T-helper 1 cell treated with Interleukin-12 subunit alpha and Interleukin-12 subunit beta and Interleukin-4 antibody, amounts not matched to agents 30 μg/mL and 1 μg/mL, for 36 hours (primary cell): ENCODE measurements at regions not wholly inside any gene's neighbourhood (a gene's known extent, or its start where the extent isn't known, plus 50 kb on each side); places are given as distances from the start of the nearest gene placed in this dataset.
"Not testable (repeated sequence)": the region's sequence is repeated elsewhere in the genome, so short reads cannot be mapped to it uniquely, and the experiment has no call there.

Experiments used
- H3K27ac Mint-ChIP-seq: one replicate; pipeline ENCODE4 v1.8.0; 2021; ENCODE audit warnings: mild to moderate bottlenecking, mixed read lengths
- H3K27me3 Mint-ChIP-seq: one replicate; pipeline ENCODE4 v1.8.0; 2021; ENCODE audit warnings: low read depth, mixed read lengths
- H3K36me3 Mint-ChIP-seq: one replicate; pipeline ENCODE4 v1.8.0; 2021; ENCODE audit warnings: low read depth, mixed read lengths
- H3K4me1 Mint-ChIP-seq: one replicate; pipeline ENCODE4 v1.8.0; 2021; ENCODE audit warnings: low read depth, mixed read lengths
- H3K4me3 Mint-ChIP-seq: one replicate; pipeline ENCODE4 v1.8.0; 2021; ENCODE audit warnings: mild to moderate bottlenecking, moderate library complexity, mixed read lengths
- H3K9me3 Mint-ChIP-seq: one replicate; pipeline ENCODE4 v1.8.0; 2021; ENCODE audit warnings: mixed read lengths

GRCh38 chr3:124354150-124354549, 362.2 kb upstream of the ROPN1 start:
- H3K36me3 Mint-ChIP-seq = no peaks in the 10 kb centered on the region
- no peaks in the 10 kb centered on the region for H3K4me1 Mint-ChIP-seq
- H3K9me3 Mint-ChIP-seq = no peaks in the 10 kb centered on the region
- no peak overlapping the region for H3K4me3 Mint-ChIP-seq
- H3K27me3 Mint-ChIP-seq = peaks cover 16% of the 10 kb centered on the region
- no peak overlapping the region for H3K27ac Mint-ChIP-seq

GRCh38 chr3:124358156-124358555, 366.2 kb upstream of the ROPN1 start:
- no peak overlapping the region for H3K4me3 Mint-ChIP-seq
- H3K36me3 Mint-ChIP-seq = no peaks in the 10 kb centered on the region
- no peaks in the 10 kb centered on the region for H3K4me1 Mint-ChIP-seq
- H3K27me3 Mint-ChIP-seq = peaks cover 16% of the 10 kb centered on the region
- H3K27ac Mint-ChIP-seq = no peak overlapping the region
- no peaks in the 10 kb centered on the region for H3K9me3 Mint-ChIP-seq

- H3K27ac Mint-ChIP-seq = no peak overlapping the region
- no peaks in the 10 kb centered on the region for H3K9me3 Mint-ChIP-seq
- H3K36me3 Mint-ChIP-seq = no peaks in the 10 kb centered on the region
- H3K4me3 Mint-ChIP-seq = no peak overlapping the region
- no peaks in the 10 kb centered on the region for H3K4me1 Mint-ChIP-seq
- H3K27me3 Mint-ChIP-seq = peaks cover 4% of the 10 kb centered on the region
Measured at GRCh38 chr3:124360155-124360554, 368.2 kb upstream of the ROPN1 start.

- no peaks in the 10 kb centered on the region for H3K9me3 Mint-ChIP-seq
- H3K27me3 Mint-ChIP-seq = peaks cover 4% of the 10 kb centered on the region
- H3K4me3 Mint-ChIP-seq = no peak overlapping the region
- no peak overlapping the region for H3K27ac Mint-ChIP-seq
- H3K36me3 Mint-ChIP-seq = no peaks in the 10 kb centered on the region
- H3K4me1 Mint-ChIP-seq = no peaks in the 10 kb centered on the region
Measured at GRCh38 chr3:124360563-124360962, 368.6 kb upstream of the ROPN1 start.

- no peak overlapping the region for H3K27ac Mint-ChIP-seq
- no peaks in the 10 kb centered on the region for H3K36me3 Mint-ChIP-seq
Measured at GRCh38 chr3:124361566-124361965, 368.7 kb upstream of the UMPS start.

GRCh38 chr3:124362455-124362854, 367.8 kb upstream of the UMPS start:
- Mint-ChIP-seq H3K9me3 (no peaks in the 10 kb centered on the region), H3K36me3 (no peaks in the 10 kb centered on the region), H3K27ac (no peak overlapping the region), H3K4me3 (no peak overlapping the region), H3K4me1 (no peaks in the 10 kb centered on the region), H3K27me3 (no peaks in the 10 kb centered on the region)

More at GRCh38 chr3:124361566-124361965, 368.7 kb upstream of the UMPS start:
- H3K9me3 Mint-ChIP-seq = no peaks in the 10 kb centered on the region
- no peak overlapping the region for H3K4me3 Mint-ChIP-seq
- no peaks in the 10 kb centered on the region for H3K27me3 Mint-ChIP-seq
- no peaks in the 10 kb centered on the region for H3K4me1 Mint-ChIP-seq

- Mint-ChIP-seq H3K27ac (no peak overlapping the region), H3K4me1 (no peaks in the 10 kb centered on the region), H3K9me3 (no peaks in the 10 kb centered on the region), H3K27me3 (no peaks in the 10 kb centered on the region), H3K36me3 (no peaks in the 10 kb centered on the region), H3K4me3 (no peak overlapping the region)
Measured at GRCh38 chr3:124363476-124363875, 366.8 kb upstream of the UMPS start.

GRCh38 chr3:124364317-124365020, 365.8 kb upstream of the UMPS start:
- Mint-ChIP-seq H3K27me3 (no peaks in the 10 kb centered on the region), H3K36me3 (no peaks in the 10 kb centered on the region), H3K27ac (no peak overlapping the region), H3K9me3 (no peaks in the 10 kb centered on the region), H3K4me1 (no peaks in the 10 kb centered on the region), H3K4me3 (no peak overlapping the region)

GRCh38 chr3:124366655-124367054, 363.6 kb upstream of the UMPS start:
- H3K27me3 Mint-ChIP-seq, H3K27ac Mint-ChIP-seq, H3K36me3 Mint-ChIP-seq, H3K4me3 Mint-ChIP-seq, H3K9me3 Mint-ChIP-seq, H3K4me1 Mint-ChIP-seq: not testable (repeated sequence)

- H3K36me3 Mint-ChIP-seq = no peaks in the 10 kb centered on the region
- no peak overlapping the region for H3K27ac Mint-ChIP-seq
- H3K4me1 Mint-ChIP-seq = no peaks in the 10 kb centered on the region
- no peaks in the 10 kb centered on the region for H3K9me3 Mint-ChIP-seq
- peaks cover 4% of the 10 kb centered on the region for H3K27me3 Mint-ChIP-seq
- H3K4me3 Mint-ChIP-seq = no peak overlapping the region
Measured at GRCh38 chr3:124372775-124373174, 357.5 kb upstream of the UMPS start.

- Mint-ChIP-seq H3K4me1 (no peaks in the 10 kb centered on the region), H3K9me3 (no peaks in the 10 kb centered on the region), H3K27me3 (peaks cover 6% of the 10 kb centered on the region), H3K36me3 (no peaks in the 10 kb centered on the region), H3K27ac (no peak overlapping the region), H3K4me3 (no peak overlapping the region)
Measured at GRCh38 chr3:124373524-124373923, 356.7 kb upstream of the UMPS start.

GRCh38 chr3:124374583-124374982, 355.7 kb upstream of the UMPS start:
- no peaks in the 10 kb centered on the region for H3K4me1 Mint-ChIP-seq
- no peaks in the 10 kb centered on the region for H3K9me3 Mint-ChIP-seq
- H3K36me3 Mint-ChIP-seq = no peaks in the 10 kb centered on the region
- H3K4me3 Mint-ChIP-seq = no peak overlapping the region
- H3K27me3 Mint-ChIP-seq = peaks cover 11% of the 10 kb centered on the region
- no peak overlapping the region for H3K27ac Mint-ChIP-seq

- no peaks in the 10 kb centered on the region for H3K9me3 Mint-ChIP-seq
- H3K27me3 Mint-ChIP-seq = peaks cover 17% of the 10 kb centered on the region
- no peak overlapping the region for H3K4me3 Mint-ChIP-seq
- H3K27ac Mint-ChIP-seq = no peak overlapping the region
- H3K36me3 Mint-ChIP-seq = no peaks in the 10 kb centered on the region
- no peaks in the 10 kb centered on the region for H3K4me1 Mint-ChIP-seq
Measured at GRCh38 chr3:124381575-124382333, 348.5 kb upstream of the UMPS start.

GRCh38 chr3:124383051-124383450, 347.2 kb upstream of the UMPS start:
- no peaks in the 10 kb centered on the region for H3K9me3 Mint-ChIP-seq
- H3K4me1 Mint-ChIP-seq = no peaks in the 10 kb centered on the region
- H3K27ac Mint-ChIP-seq = no peak overlapping the region
- no peaks in the 10 kb centered on the region for H3K36me3 Mint-ChIP-seq
- no peak overlapping the region for H3K4me3 Mint-ChIP-seq
- H3K27me3 Mint-ChIP-seq = peaks cover 19% of the 10 kb centered on the region

GRCh38 chr3:124383846-124384466, 346.3 kb upstream of the UMPS start:
- Mint-ChIP-seq H3K4me1 (no peaks in the 10 kb centered on the region), H3K27ac (no peak overlapping the region), H3K36me3 (no peaks in the 10 kb centered on the region), H3K4me3 (no peak overlapping the region), H3K9me3 (no peaks in the 10 kb centered on the region), H3K27me3 (peaks cover 21% of the 10 kb centered on the region)
